ENCODE measurements at regions not wholly inside any gene's neighbourhood (a gene's known extent, or its start where the extent isn't known, plus 50 kb on each side); places are given as distances from the start of the nearest gene placed in this dataset.

DNA sequence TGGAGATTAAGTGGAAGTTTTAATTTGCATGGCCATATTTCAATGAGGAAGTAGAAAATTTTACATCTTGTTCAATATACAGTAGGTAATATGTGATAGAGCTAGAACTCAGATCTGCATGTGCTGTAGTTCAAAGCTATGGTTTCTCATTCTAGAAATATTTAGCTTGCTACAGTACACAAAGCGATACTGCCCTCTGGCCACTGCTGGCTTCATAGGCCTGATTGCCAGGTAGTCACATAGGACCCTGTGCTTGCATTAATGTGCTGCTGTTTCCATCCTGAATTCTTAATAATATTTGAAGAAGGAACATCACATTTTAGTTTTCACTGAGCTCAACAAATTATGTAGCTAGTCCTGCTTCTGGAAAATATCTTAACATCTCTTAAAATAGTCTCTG lies 87.0 kb downstream of the PLSCR2 start:
- intact Hi-C loops (cut with micrococcal nuclease) = no loop called here
- peak; percentile 1 for DNase-seq
- Mint-ChIP-seq H3K4me1 (ENCODE audit: low read depth) (no peaks in the 10 kb centered on the region), H3K27ac (no peak overlapping the region), H3K4me3 (no peak overlapping the region), H3K36me3 (ENCODE audit: low read depth) (no peaks in the 10 kb centered on the region), H3K9me3 (no peaks in the 10 kb centered on the region), H3K27me3 (peaks cover 4% of the 10 kb centered on the region)
- ATAC-seq = no peak
- TF ChIP-seq, protein P1, sequence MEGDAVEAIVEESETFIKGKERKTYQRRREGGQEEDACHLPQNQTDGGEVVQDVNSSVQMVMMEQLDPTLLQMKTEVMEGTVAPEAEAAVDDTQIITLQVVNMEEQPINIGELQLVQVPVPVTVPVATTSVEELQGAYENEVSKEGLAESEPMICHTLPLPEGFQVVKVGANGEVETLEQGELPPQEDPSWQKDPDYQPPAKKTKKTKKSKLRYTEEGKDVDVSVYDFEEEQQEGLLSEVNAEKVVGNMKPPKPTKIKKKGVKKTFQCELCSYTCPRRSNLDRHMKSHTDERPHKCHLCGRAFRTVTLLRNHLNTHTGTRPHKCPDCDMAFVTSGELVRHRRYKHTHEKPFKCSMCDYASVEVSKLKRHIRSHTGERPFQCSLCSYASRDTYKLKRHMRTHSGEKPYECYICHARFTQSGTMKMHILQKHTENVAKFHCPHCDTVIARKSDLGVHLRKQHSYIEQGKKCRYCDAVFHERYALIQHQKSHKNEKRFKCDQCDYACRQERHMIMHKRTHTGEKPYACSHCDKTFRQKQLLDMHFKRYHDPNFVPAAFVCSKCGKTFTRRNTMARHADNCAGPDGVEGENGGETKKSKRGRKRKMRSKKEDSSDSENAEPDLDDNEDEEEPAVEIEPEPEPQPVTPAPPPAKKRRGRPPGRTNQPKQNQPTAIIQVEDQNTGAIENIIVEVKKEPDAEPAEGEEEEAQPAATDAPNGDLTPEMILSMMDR (IDR thresholded peaks at IDR 0.05) = no peak
- ChIA-PET POLR2A (no interaction called here), CTCF (interaction anchor here (1.9 kb wide), 1 partner anchor 11 kb away, joined by 4 read pairs; no protein-coding TSS in a partner anchor)

DNA sequence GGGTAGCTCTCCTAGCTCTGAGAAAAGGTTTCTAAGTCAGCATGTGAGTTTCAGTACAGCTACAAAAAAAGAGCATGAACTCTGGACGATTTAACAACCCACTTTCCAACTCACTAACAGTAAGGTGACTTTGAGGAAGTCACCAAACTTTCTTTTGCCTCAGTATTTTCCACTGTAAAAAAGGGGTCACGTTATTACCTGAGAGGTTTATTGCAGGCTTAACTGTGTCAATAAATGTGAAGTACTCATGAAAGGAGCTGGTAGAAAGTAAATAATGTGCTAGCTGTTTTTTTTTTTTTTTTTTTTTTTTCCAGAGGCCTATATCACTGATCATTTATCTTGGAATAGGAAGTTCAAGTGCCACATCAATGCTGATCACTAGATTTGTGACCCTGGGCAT lies 89.3 kb downstream of the PLSCR2 start:
- POLR2A ChIA-PET = no interaction called here
- H3K27me3 Mint-ChIP-seq = peaks cover 8% of the 10 kb centered on the region
- intact Hi-C loops (cut with micrococcal nuclease) = no loop called here
- no peak overlapping the region for H3K4me3 Mint-ChIP-seq
- ATAC-seq (no peak), DNase-seq (no peak)
- H3K9me3 Mint-ChIP-seq = no peaks in the 10 kb centered on the region
- H3K36me3 Mint-ChIP-seq (ENCODE audit: low read depth) = no peaks in the 10 kb centered on the region
- TF ChIP-seq, protein P1 (IDR thresholded peaks at IDR 0.05) = no peak
- CTCF ChIA-PET = no interaction called here
- H3K27ac Mint-ChIP-seq = no peak overlapping the region
- H3K4me1 Mint-ChIP-seq (ENCODE audit: low read depth) = no peaks in the 10 kb centered on the region

DNA sequence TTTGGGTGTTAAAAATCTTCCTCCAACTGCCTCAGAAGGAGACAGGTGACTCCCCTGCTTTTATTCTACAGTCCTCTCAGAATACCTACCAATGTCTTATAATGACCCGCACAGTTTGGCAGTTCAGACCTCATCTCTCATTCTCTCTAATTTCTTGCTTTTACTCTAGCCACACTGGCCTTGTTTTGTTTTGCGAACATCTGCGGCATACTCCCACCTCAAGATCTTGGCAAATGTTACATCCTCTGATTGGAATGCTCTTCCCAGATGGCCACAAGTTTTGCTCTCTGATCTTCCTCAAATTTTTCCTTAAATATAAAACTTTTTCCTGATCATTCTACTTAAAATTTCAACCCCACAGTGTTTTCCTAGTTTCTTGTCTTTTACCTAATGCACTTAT lies 94.1 kb downstream of the PLSCR2 start:
- POLR2A ChIA-PET = no interaction called here
- peaks cover 8% of the 10 kb centered on the region for H3K27me3 Mint-ChIP-seq
- H3K4me1 Mint-ChIP-seq (ENCODE audit: low read depth) = no peaks in the 10 kb centered on the region
- ATAC-seq = no peak
- no peak for DNase-seq
- H3K36me3 Mint-ChIP-seq (ENCODE audit: low read depth) = peaks cover 2% of the 10 kb centered on the region
- TF ChIP-seq, protein P1 (IDR thresholded peaks at IDR 0.05) = no peak
- CTCF ChIA-PET = no interaction called here
- peaks cover 17% of the 10 kb centered on the region for H3K9me3 Mint-ChIP-seq
- intact Hi-C loops (cut with micrococcal nuclease) = no loop called here
- H3K27ac Mint-ChIP-seq = no peak overlapping the region
- no peak overlapping the region for H3K4me3 Mint-ChIP-seq

DNA sequence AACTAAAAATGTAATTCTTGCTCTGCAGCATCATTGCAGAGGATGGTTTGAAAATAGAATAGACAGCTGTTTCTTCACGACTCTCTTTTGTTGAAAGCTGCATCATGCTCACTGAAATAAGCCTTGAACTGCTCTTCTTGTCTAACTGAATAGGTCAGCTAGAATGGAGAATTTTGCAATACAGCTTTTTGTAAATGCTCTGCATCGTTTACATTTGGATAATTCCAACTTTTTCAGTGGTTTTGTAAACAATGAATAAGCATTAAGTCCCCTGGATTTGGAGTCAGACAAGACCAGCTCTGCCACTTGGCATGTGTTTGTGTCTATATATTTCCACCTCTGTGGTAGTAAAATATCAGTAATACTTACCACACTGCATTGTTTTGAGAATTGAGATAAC lies 95.2 kb downstream of the PLSCR2 start:
- Mint-ChIP-seq H3K4me3 (no peak overlapping the region), H3K4me1 (ENCODE audit: low read depth) (no peaks in the 10 kb centered on the region), H3K27ac (no peak overlapping the region), H3K36me3 (ENCODE audit: low read depth) (peaks cover 2% of the 10 kb centered on the region), H3K9me3 (peaks cover 17% of the 10 kb centered on the region), H3K27me3 (peaks cover 8% of the 10 kb centered on the region)
- DNase-seq (no peak), ATAC-seq (no peak)
- intact Hi-C loops (cut with micrococcal nuclease) = no loop called here
- ChIA-PET CTCF (no interaction called here), POLR2A (no interaction called here)
- TF ChIP-seq, protein P1 (IDR thresholded peaks at IDR 0.05) = no peak

DNA sequence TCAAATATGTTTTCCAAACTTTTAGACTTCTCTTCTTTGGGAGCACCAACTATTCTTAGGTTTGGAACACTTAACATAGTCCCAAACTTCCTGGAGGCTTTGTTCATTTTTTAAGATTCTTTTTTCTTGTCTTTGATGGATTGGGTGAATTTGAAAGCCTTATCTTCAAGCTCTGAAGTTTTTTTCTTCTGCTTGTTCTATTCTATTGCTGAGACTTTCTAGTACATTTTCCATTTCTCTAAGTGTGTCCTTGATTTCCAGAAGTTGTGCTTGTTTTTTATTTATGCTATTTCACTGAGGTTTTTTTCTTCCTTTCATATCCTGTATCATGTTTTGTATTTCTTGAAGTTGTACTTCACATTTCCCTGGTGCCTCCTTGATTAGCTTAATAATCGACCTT lies 97.5 kb downstream of the PLSCR2 start:
- intact Hi-C loops (cut with micrococcal nuclease) = no loop called here
- DNase-seq (no peak), ATAC-seq (no peak)
- ChIA-PET POLR2A (no interaction called here), CTCF (interaction anchor here (1.2 kb wide), 1 partner anchor 10 kb away, joined by 4 read pairs; no protein-coding TSS in a partner anchor)
- Mint-ChIP-seq H3K36me3 (ENCODE audit: low read depth) (peaks cover 2% of the 10 kb centered on the region), H3K27ac (no peak overlapping the region), H3K27me3 (peaks cover 6% of the 10 kb centered on the region), H3K4me3 (no peak overlapping the region), H3K4me1 (ENCODE audit: low read depth) (no peaks in the 10 kb centered on the region), H3K9me3 (peaks cover 17% of the 10 kb centered on the region)
- TF ChIP-seq, protein P1 (IDR thresholded peaks at IDR 0.05) = no peak

Measured in activated CD8-positive, alpha-beta T cell treated with anti-CD3 and anti-CD28 coated beads for 36 hours (primary cell).